SJSA1 (cell line): ENCODE measurements at regions not wholly inside any gene's neighbourhood (a gene's known extent, or its start where the extent isn't known, plus 50 kb on each side); places are given as distances from the start of the nearest gene placed in this dataset.

Experiments used
- DNase-seq, 2 experiments: peaks; one replicate each; pipeline ENCODE4 v3.0.0-alpha.2; 2015 to 2020; ENCODE audit warnings: low spot score in 2 of 2, low read depth in 1 of 2
- H3K27ac ChIP-seq: fragments of 250-450 bp; sonication (Bioruptor Pico); 2 replicates; pipeline ENCODE4 v1.5.1; 2020; ENCODE audit warnings: mild to moderate bottlenecking, moderate library complexity
- H3K27me3 ChIP-seq: fragments of 250-450 bp; sonication (Bioruptor Pico); replicated peaks from 2 replicates; pipeline ENCODE4 v1.5.1; 2020; ENCODE audit warnings: mild to moderate bottlenecking, moderate library complexity
- H3K36me3 ChIP-seq: fragments of 250-450 bp; sonication (Bioruptor Pico); 2 replicates; pipeline ENCODE4 v1.5.1; 2020; ENCODE audit warnings: mild to moderate bottlenecking
- H3K4me1 ChIP-seq: fragments of 250-450 bp; sonication (Bioruptor Pico); replicated peaks from 2 replicates; pipeline ENCODE4 v1.6.1; 2021; ENCODE audit warnings: mild to moderate bottlenecking
- H3K4me3 ChIP-seq: fragments of 250-450 bp; sonication (Bioruptor Pico); 2 replicates; pipeline ENCODE4 v1.5.1; 2020; ENCODE audit warnings: mild to moderate bottlenecking
- H3K9me3 ChIP-seq: fragments of 250-450 bp; sonication (Bioruptor Pico); replicated peaks from 2 replicates; pipeline ENCODE4 v1.5.1; 2020; ENCODE audit warnings: mild to moderate bottlenecking

- H3K27me3 ChIP-seq: no peaks in the 10 kb centered on the region
- peak overlapping the region; percentile 77 for H3K27ac ChIP-seq
- H3K36me3 ChIP-seq: no peaks in the 10 kb centered on the region
- no peaks in the 10 kb centered on the region; the same call in 1 of the 2 replicates for H3K9me3 ChIP-seq
- peak; percentile 79 to 86 for DNase-seq
- no peak overlapping the region for H3K4me3 ChIP-seq
- peaks cover 35% of the 10 kb centered on the region for H3K4me1 ChIP-seq
Measured at GRCh38 chr6:139764498-139764986, 390.1 kb upstream of the CITED2 start.

- H3K9me3 ChIP-seq: no peaks in the 10 kb centered on the region; the same call in 1 of the 2 replicates
- no peaks in the 10 kb centered on the region for H3K36me3 ChIP-seq
- H3K4me3 ChIP-seq: no peak overlapping the region
- H3K27ac ChIP-seq: peak overlapping the region; percentile 77
- H3K27me3 ChIP-seq: no peaks in the 10 kb centered on the region
- H3K4me1 ChIP-seq: peaks cover 35% of the 10 kb centered on the region
- DNase-seq: no peak
Measured at GRCh38 chr6:139763468-139764210, 389.2 kb upstream of the CITED2 start.

GRCh38 chr6:139762587-139763031 is 388.2 kb upstream of the CITED2 start:
- Histone ChIP-seq H3K9me3 (no peaks in the 10 kb centered on the region; the same call in 1 of the 2 replicates), H3K36me3 (no peaks in the 10 kb centered on the region), H3K4me3 (no peak overlapping the region), H3K4me1 (peaks cover 31% of the 10 kb centered on the region), H3K27me3 (no peaks in the 10 kb centered on the region), H3K27ac (no peak overlapping the region)
- DNase-seq: no peak

- no peak for DNase-seq
- H3K4me1 ChIP-seq: peaks cover 22% of the 10 kb centered on the region
- H3K4me3 ChIP-seq: no peak overlapping the region
- H3K27ac ChIP-seq: no peak overlapping the region
- no peaks in the 10 kb centered on the region for H3K9me3 ChIP-seq
- H3K36me3 ChIP-seq: no peaks in the 10 kb centered on the region
- no peaks in the 10 kb centered on the region for H3K27me3 ChIP-seq
Measured at GRCh38 chr6:139760128-139760527, 385.7 kb upstream of the CITED2 start.

- DNase-seq: no peak
- Histone ChIP-seq H3K27ac (no peak overlapping the region), H3K27me3 (no peaks in the 10 kb centered on the region), H3K4me1 (peaks cover 22% of the 10 kb centered on the region), H3K9me3 (no peaks in the 10 kb centered on the region), H3K36me3 (no peaks in the 10 kb centered on the region), H3K4me3 (no peak overlapping the region)
Measured at GRCh38 chr6:139759086-139759485, 384.6 kb upstream of the CITED2 start.

- peaks cover 23% of the 10 kb centered on the region for H3K4me1 ChIP-seq
- no peaks in the 10 kb centered on the region for H3K9me3 ChIP-seq
Measured at GRCh38 chr6:139758209-139758611, 383.8 kb upstream of the CITED2 start.

GRCh38 chr6:139757784-139758183 is 383.3 kb upstream of the CITED2 start:
- H3K9me3 ChIP-seq: no peaks in the 10 kb centered on the region
- DNase-seq: no peak
- no peak overlapping the region for H3K27ac ChIP-seq
- no peak overlapping the region for H3K4me3 ChIP-seq
- no peaks in the 10 kb centered on the region for H3K36me3 ChIP-seq
- H3K27me3 ChIP-seq: no peaks in the 10 kb centered on the region
- H3K4me1 ChIP-seq: peaks cover 25% of the 10 kb centered on the region

More at GRCh38 chr6:139758209-139758611, 383.8 kb upstream of the CITED2 start:
- H3K36me3 ChIP-seq: no peaks in the 10 kb centered on the region
- H3K27me3 ChIP-seq: no peaks in the 10 kb centered on the region
- no peak overlapping the region for H3K27ac ChIP-seq
- H3K4me3 ChIP-seq: no peak overlapping the region
- no peak for DNase-seq

GRCh38 chr6:139756381-139756780 is 381.9 kb upstream of the CITED2 start:
- H3K9me3 ChIP-seq: no peaks in the 10 kb centered on the region
- no peaks in the 10 kb centered on the region for H3K36me3 ChIP-seq
- DNase-seq: no peak
- H3K4me1 ChIP-seq: peaks cover 26% of the 10 kb centered on the region
- H3K27me3 ChIP-seq: no peaks in the 10 kb centered on the region
- H3K4me3 ChIP-seq: no peak overlapping the region
- no peak overlapping the region for H3K27ac ChIP-seq

- H3K4me1 ChIP-seq: peaks cover 26% of the 10 kb centered on the region
- H3K4me3 ChIP-seq: no peak overlapping the region
- H3K27me3 ChIP-seq: no peaks in the 10 kb centered on the region
- DNase-seq: no peak
- H3K36me3 ChIP-seq: no peaks in the 10 kb centered on the region
- H3K9me3 ChIP-seq: no peaks in the 10 kb centered on the region
- peak overlapping the region; percentile 4; the same call in 1 of the 2 replicates for H3K27ac ChIP-seq
Measured at GRCh38 chr6:139754898-139755775, 380.7 kb upstream of the CITED2 start.

- DNase-seq: peak in 1 of 2 experiments; percentile 67
- Histone ChIP-seq H3K9me3 (no peaks in the 10 kb centered on the region), H3K36me3 (no peaks in the 10 kb centered on the region), H3K4me3 (no peak overlapping the region), H3K27me3 (no peaks in the 10 kb centered on the region), H3K4me1 (peaks cover 26% of the 10 kb centered on the region), H3K27ac (peak overlapping the region; percentile 4)
Measured at GRCh38 chr6:139753198-139753861, 378.9 kb upstream of the CITED2 start.

- no peaks in the 10 kb centered on the region for H3K36me3 ChIP-seq
- no peak overlapping the region for H3K27ac ChIP-seq
- no peak overlapping the region for H3K4me3 ChIP-seq
- H3K4me1 ChIP-seq: peaks cover 26% of the 10 kb centered on the region
- no peak for DNase-seq
- H3K27me3 ChIP-seq: no peaks in the 10 kb centered on the region
- H3K9me3 ChIP-seq: no peaks in the 10 kb centered on the region
Measured at GRCh38 chr6:139752086-139752485, 377.6 kb upstream of the CITED2 start.

GRCh38 chr6:139751179-139751578 is 376.7 kb upstream of the CITED2 start:
- no peaks in the 10 kb centered on the region for H3K9me3 ChIP-seq
- no peaks in the 10 kb centered on the region for H3K27me3 ChIP-seq
- H3K27ac ChIP-seq: no peak overlapping the region
- H3K4me3 ChIP-seq: no peak overlapping the region
- no peaks in the 10 kb centered on the region for H3K36me3 ChIP-seq
- H3K4me1 ChIP-seq: peaks cover 26% of the 10 kb centered on the region
- no peak for DNase-seq

- Histone ChIP-seq H3K9me3 (no peaks in the 10 kb centered on the region), H3K36me3 (no peaks in the 10 kb centered on the region), H3K4me3 (no peak overlapping the region), H3K27ac (no peak overlapping the region), H3K4me1 (peaks cover 14% of the 10 kb centered on the region), H3K27me3 (no peaks in the 10 kb centered on the region)
- no peak for DNase-seq
Measured at GRCh38 chr6:139748353-139749146, 374.1 kb upstream of the CITED2 start.
